HG03108 (cell line): ENCODE measurements at regions not wholly inside any gene's neighbourhood (a gene's known extent, or its start where the extent isn't known, plus 50 kb on each side); places are given as distances from the start of the nearest gene placed in this dataset.

Source experiments
- ATAC-seq: cut with Tn5 transposase; IDR thresholded peaks from one replicate; pipeline ENCODE4 v1.9.1; 2021; ENCODE audit warnings: moderate library complexity; ENCODE audit not compliant: unreplicated experiment

- no peak for ATAC-seq
These were observed 237.8 kb downstream of the TBX18 start for GRCh38 chr6:84526631-84527030.

- no peak for ATAC-seq
These were observed 238.5 kb downstream of the TBX18 start for GRCh38 chr6:84525907-84526306.

- no peak for ATAC-seq
These were observed 239.8 kb downstream of the TBX18 start for GRCh38 chr6:84524636-84525035.

GRCh38 chr6:84522135-84522549 is 242.3 kb downstream of the TBX18 start:
- ATAC-seq = no peak

GRCh38 chr6:84521511-84521910 is 242.9 kb downstream of the TBX18 start:
- no peak for ATAC-seq

- ATAC-seq = no peak
These were observed 246.5 kb downstream of the TBX18 start for GRCh38 chr6:84517741-84518530.

GRCh38 chr6:84516154-84516553 is 248.2 kb downstream of the TBX18 start:
- no peak for ATAC-seq

GRCh38 chr6:84515067-84515466 is 249.3 kb downstream of the TBX18 start:
- no peak for ATAC-seq

GRCh38 chr6:84514089-84514971 is 250.1 kb downstream of the TBX18 start:
- ATAC-seq = no peak

- no peak for ATAC-seq
These were observed 252.0 kb downstream of the TBX18 start for GRCh38 chr6:84512391-84512790.

GRCh38 chr6:84511929-84512328 is 252.5 kb downstream of the TBX18 start:
- ATAC-seq = no peak

GRCh38 chr6:84508981-84509380 is 255.4 kb downstream of the TBX18 start:
- no peak for ATAC-seq

GRCh38 chr6:84508334-84508733 is 256.1 kb downstream of the TBX18 start:
- ATAC-seq = no peak

GRCh38 chr6:84504025-84504424 is 260.4 kb downstream of the TBX18 start:
- ATAC-seq = no peak

GRCh38 chr6:84501315-84501714 is 263.1 kb downstream of the TBX18 start:
- no peak for ATAC-seq

GRCh38 chr6:84500726-84501125 is 263.7 kb downstream of the TBX18 start:
- no peak for ATAC-seq

GRCh38 chr6:84498905-84499304 is 265.5 kb downstream of the TBX18 start:
- ATAC-seq = no peak

GRCh38 chr6:84492241-84493165 is 265.1 kb upstream of the CEP162 start:
- ATAC-seq = no peak

- no peak for ATAC-seq
These were observed 262.2 kb upstream of the CEP162 start for GRCh38 chr6:84489598-84489997.

- no peak for ATAC-seq
These were observed 259.1 kb upstream of the CEP162 start for GRCh38 chr6:84486526-84486925.

GRCh38 chr6:84469144-84469543 is 241.7 kb upstream of the CEP162 start:
- no peak for ATAC-seq
